ENCODE measurements at regions not wholly inside any gene's neighbourhood (a gene's known extent, or its start where the extent isn't known, plus 50 kb on each side); places are given as distances from the start of the nearest gene placed in this dataset.

DNA sequence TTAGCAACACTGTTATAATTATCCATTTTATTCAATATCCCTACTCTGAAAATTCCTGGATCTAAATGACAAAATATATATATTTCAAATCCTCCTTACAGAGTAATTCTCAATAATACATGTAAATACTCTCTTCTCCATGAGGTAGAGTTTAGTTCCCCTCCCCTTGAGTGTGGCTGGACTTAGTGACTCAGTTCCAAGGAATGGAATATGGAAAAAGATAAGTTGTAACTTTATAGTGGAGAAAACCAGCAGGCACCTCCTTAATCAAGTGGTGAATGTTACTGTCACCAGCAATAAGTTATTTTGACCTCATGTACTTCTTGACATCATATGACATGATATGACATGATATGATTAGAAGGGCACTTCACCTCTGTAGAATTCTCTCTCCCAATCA lies 302.0 kb downstream of the RAB28 start:
- H3K4me1 Mint-ChIP-seq = no peaks in the 10 kb centered on the region
- peaks cover 2% of the 10 kb centered on the region for H3K9me3 Mint-ChIP-seq
- CTCF ChIA-PET = no interaction called here

DNA sequence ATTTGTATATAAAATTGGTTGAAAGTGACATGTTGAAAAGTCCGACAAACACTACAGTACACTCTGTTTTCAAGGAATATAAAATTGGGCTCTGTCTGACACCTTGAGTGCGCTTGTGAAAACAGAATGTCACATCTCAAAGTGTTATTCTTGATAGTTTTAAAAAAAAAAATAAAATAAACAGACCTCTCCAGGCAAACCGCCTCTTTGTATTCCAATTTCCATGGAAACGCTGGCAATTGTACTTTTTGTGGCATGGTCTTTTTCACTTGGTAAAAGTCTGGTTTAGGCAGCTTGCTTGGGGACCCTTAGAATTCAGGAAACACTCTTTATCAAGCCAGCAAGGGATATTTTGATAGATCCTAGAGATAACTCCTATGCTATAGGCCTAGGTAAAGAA lies 302.5 kb downstream of the RAB28 start:
- DNase-seq = no peak
- Mint-ChIP-seq H3K4me3 (no peak overlapping the region), H3K27me3 (no peaks in the 10 kb centered on the region), H3K27ac (no peak overlapping the region), H3K36me3 (no peaks in the 10 kb centered on the region), H3K9me3 (peaks cover 2% of the 10 kb centered on the region), H3K4me1 (no peaks in the 10 kb centered on the region)
- CTCF ChIA-PET = no interaction called here

More for the DNA sequence above, 302.0 kb downstream of the RAB28 start:
- H3K36me3 Mint-ChIP-seq = no peaks in the 10 kb centered on the region
- no peaks in the 10 kb centered on the region for H3K27me3 Mint-ChIP-seq
- DNase-seq = no peak
- no peak overlapping the region for H3K27ac Mint-ChIP-seq
- H3K4me3 Mint-ChIP-seq = no peak overlapping the region

DNA sequence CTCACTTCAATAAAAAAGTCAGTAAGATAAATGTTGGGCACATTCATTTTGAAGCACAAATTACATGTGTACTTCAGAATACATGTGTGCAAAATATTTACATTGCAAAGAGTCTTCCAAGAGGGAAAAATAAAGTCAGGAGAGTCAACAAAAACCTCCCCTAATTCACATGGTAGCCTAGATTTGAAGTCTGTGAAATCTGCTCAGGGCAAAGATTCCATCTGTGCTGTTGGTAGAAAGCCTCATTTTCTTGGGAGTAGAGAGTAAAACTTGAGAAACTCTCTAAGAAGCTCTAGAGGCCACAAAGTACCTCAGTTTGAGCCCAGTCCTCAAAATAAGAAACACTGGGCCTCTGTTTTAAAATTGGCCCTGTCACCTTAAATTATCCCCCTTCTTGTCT lies 303.4 kb downstream of the RAB28 start:
- Mint-ChIP-seq H3K27me3 (no peaks in the 10 kb centered on the region), H3K36me3 (no peaks in the 10 kb centered on the region), H3K4me3 (no peak overlapping the region), H3K4me1 (no peaks in the 10 kb centered on the region), H3K9me3 (peaks cover 2% of the 10 kb centered on the region), H3K27ac (no peak overlapping the region)
- CTCF ChIA-PET = no interaction called here
- no peak for DNase-seq

DNA sequence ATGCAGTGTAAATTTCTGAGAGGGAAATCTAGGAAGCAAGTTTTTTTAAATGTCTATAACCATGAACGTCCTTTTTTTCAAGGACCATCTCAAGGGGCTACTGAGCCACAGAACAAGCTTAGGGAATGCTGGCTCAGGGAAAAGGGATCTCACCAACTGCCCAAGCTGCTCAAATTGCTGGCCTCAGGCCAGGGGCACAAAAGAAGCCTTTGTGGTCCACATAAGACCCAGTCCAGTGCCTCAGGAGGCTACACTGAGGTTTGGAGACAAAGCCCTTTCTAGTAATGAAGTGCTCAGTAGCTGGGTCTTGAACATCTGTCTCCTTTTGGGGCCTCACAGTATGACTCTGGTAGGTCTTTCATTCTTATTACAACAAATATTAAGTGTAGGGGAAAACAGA lies 305.5 kb downstream of the RAB28 start:
- Mint-ChIP-seq H3K27me3 (no peaks in the 10 kb centered on the region), H3K4me1 (no peaks in the 10 kb centered on the region), H3K27ac (no peak overlapping the region), H3K36me3 (no peaks in the 10 kb centered on the region), H3K9me3 (no peaks in the 10 kb centered on the region), H3K4me3 (no peak overlapping the region)
- DNase-seq = no peak
- CTCF ChIA-PET = no interaction called here

DNA sequence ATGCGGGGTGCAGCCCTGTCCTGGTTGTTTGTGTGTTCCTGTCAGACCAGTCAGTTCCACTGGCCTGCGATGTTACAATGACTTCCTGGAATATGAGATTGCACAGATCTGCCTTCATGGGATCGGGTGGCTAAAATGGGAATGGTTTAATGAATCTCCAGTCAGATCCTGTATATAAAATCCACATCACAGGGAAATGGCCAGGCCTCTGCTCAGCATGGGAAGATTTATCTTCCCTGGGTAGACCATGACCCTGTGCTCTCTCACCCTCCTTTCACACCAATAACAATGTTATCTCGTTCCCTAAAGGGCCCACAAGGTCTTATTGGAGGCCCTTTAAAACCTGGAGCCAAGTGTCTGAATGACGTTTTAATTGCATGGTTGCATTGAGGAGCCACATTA lies 307.4 kb downstream of the RAB28 start:
- CTCF ChIA-PET = no interaction called here
- Mint-ChIP-seq H3K4me1 (no peaks in the 10 kb centered on the region), H3K27me3 (no peaks in the 10 kb centered on the region), H3K36me3 (no peaks in the 10 kb centered on the region), H3K4me3 (no peak overlapping the region), H3K27ac (no peak overlapping the region), H3K9me3 (no peaks in the 10 kb centered on the region)
- no peak for DNase-seq

DNA sequence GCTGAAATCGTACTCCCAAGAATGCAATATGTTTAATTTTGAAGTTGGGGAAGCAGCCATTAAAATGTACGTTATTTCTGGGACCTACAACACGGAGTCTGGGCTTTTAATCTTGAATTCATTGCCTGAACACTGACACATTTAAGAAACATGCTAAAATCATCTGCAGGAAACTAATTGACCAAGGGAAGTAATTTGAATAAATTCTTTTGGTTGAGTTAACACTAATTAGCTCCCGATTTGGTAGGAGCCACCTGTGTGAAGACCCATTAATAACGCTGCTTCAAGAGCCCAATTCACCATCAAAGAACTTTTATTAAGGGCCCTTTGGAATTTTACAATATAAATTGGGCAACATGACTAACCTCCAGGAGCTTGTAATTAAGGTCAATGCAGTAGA lies 309.2 kb downstream of the RAB28 start:
- Mint-ChIP-seq H3K4me3 (no peak overlapping the region), H3K36me3 (no peaks in the 10 kb centered on the region), H3K9me3 (no peaks in the 10 kb centered on the region), H3K27ac (no peak overlapping the region), H3K27me3 (no peaks in the 10 kb centered on the region), H3K4me1 (no peaks in the 10 kb centered on the region)
- CTCF ChIA-PET = no interaction called here
- DNase-seq = no peak

DNA sequence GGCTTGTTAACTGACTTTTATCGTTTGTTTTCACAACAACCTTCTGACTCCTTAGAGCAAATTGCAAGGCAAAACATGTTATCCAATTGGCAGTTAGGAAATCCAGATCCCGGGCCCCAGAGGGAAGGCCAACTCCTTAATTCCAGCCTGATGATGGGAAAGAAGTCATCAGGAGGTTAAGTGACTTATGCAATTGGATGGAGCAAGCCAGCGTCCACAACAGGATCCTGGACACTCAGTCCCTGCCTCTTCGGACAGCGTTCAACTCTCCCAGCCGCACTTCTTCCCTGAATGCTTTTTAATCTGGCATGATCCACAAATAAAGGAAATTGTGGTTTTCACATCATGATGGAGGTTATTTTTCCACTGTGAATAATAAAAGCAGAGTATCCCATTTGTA lies 310.1 kb downstream of the RAB28 start:
- DNase-seq = no peak
- Mint-ChIP-seq H3K4me1 (no peaks in the 10 kb centered on the region), H3K9me3 (no peaks in the 10 kb centered on the region), H3K27ac (no peak overlapping the region), H3K4me3 (no peak overlapping the region), H3K36me3 (no peaks in the 10 kb centered on the region), H3K27me3 (no peaks in the 10 kb centered on the region)
- CTCF ChIA-PET = no interaction called here

DNA sequence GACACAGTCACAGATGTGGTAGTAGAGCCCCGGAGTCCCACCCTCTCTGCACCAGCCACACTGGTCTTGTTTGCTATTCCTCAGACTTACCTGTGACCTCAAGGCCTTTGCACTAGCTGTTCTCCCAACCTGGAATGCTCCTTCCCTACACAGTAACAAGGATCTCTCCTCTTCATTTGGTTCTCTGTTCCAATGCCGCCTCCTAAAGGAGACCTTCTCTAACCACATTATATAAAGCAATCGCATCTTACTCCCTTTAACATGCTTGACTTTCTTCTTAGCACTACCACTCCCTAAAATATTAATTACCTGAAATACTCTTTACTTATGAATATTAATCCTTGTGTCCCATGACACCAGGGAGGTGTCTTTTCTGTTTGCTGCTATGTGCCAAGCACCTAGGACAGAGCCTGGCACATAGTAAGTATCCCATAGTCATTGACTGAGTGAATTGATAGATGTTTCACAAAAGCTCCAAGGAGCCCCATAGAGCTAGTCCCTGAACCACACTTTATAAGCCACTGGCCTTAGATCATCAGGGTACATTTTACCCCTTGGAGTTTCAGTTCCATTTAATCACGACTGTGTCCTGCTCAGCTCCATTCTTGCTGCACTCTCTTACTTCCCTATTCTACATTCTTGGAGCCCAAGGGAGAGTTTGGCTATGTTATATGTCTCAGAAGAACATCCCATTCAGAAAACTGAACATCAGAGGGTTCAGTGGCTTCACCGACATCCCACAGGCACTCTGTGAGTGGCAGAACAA lies 312.7 kb downstream of the RAB28 start:
- H3K4me3 Mint-ChIP-seq = no peak overlapping the region
- no peak overlapping the region for H3K27ac Mint-ChIP-seq
- no peaks in the 10 kb centered on the region for H3K4me1 Mint-ChIP-seq
- no peaks in the 10 kb centered on the region for H3K27me3 Mint-ChIP-seq
- H3K36me3 Mint-ChIP-seq = no peaks in the 10 kb centered on the region
- no peak for DNase-seq
- H3K9me3 Mint-ChIP-seq = no peaks in the 10 kb centered on the region
- CTCF ChIA-PET = no interaction called here

DNA sequence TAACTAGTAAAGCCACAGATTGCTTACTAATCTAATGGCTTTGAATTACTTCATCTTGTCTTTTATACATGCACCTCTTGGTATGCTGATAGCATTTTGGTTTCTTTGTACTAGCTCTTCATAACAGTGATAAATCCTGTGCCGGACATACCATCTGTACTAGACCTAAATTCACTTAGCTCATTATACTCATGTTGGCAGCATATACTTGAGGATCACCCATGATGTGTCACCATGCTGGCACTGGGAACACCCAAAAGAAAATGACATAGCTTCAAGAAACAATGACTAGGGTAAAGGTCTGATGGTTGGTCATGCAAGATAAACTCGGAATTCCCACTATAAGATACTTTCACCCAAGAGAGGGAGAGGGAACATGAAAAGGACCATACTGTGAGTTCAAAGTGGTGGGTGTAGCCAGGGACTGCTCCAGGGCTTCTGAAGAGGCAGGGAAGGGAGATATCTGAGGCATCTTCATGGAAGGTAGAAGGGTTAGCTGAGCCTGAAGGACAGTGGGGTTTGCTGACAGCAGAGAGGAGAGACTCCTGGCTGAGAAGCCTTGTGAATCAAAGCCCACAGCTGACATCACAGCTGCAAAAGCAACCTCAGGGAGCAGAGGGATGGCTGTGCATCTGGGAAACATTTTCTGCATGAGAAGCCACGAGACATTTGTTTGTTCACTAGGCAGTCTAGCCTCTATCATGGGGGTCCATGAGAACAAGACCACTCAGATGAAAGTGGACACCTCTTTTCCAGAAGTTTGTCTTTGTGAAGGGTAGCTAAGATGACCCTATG lies 314.2 kb downstream of the RAB28 start:
- DNase-seq = no peak
- no peaks in the 10 kb centered on the region for H3K4me1 Mint-ChIP-seq
- CTCF ChIA-PET = no interaction called here
- no peaks in the 10 kb centered on the region for H3K27me3 Mint-ChIP-seq
- no peak overlapping the region for H3K4me3 Mint-ChIP-seq
- H3K36me3 Mint-ChIP-seq = no peaks in the 10 kb centered on the region
- no peak overlapping the region for H3K27ac Mint-ChIP-seq
- H3K9me3 Mint-ChIP-seq = no peaks in the 10 kb centered on the region

DNA sequence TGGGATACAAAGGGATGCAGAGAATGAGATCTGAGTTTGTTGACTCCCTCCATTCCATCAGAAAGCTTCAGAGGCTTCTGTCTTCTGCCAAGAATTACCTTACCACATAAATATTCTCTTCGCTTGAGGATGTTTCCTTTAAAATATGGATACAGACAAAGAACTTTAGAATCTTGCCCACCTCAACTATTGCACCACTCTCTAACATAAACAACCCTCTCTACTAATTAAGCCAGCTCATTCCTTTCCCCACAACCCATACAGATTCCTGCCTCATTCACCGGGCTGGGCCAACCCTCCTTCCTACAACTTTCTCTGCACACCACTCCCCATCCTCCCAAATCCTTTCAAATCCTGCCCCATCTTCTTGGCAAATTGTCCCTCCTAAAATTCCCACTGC lies 315.8 kb downstream of the RAB28 start:
- H3K4me1 Mint-ChIP-seq = no peaks in the 10 kb centered on the region
- no peaks in the 10 kb centered on the region for H3K36me3 Mint-ChIP-seq
- no peak for DNase-seq
- H3K27me3 Mint-ChIP-seq = no peaks in the 10 kb centered on the region
- CTCF ChIA-PET = no interaction called here
- H3K4me3 Mint-ChIP-seq = no peak overlapping the region
- H3K27ac Mint-ChIP-seq = no peak overlapping the region
- H3K9me3 Mint-ChIP-seq = no peaks in the 10 kb centered on the region

DNA sequence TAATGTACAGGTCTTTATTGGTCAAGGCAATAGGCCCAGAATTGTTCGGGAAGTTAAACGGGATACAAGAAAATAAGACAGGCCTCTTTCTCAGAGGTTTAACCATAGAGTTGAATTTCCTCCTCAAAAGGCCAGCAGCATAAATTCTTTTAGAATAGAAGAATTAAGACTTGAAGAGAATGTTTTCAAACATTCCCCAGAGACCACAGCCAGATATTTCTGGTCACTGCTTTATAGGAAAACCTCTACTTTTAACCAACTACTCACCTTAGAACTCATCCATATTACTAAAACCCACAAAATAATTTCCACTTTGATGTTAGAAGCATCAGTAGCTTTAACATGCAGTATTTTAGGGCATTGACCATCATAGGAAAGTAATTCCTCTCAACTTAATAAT lies 317.9 kb downstream of the RAB28 start:
- Mint-ChIP-seq H3K4me1 (no peaks in the 10 kb centered on the region), H3K36me3 (no peaks in the 10 kb centered on the region), H3K27ac (no peak overlapping the region), H3K9me3 (no peaks in the 10 kb centered on the region), H3K27me3 (no peaks in the 10 kb centered on the region), H3K4me3 (no peak overlapping the region)
- no peak for DNase-seq
- CTCF ChIA-PET = no interaction called here

DNA sequence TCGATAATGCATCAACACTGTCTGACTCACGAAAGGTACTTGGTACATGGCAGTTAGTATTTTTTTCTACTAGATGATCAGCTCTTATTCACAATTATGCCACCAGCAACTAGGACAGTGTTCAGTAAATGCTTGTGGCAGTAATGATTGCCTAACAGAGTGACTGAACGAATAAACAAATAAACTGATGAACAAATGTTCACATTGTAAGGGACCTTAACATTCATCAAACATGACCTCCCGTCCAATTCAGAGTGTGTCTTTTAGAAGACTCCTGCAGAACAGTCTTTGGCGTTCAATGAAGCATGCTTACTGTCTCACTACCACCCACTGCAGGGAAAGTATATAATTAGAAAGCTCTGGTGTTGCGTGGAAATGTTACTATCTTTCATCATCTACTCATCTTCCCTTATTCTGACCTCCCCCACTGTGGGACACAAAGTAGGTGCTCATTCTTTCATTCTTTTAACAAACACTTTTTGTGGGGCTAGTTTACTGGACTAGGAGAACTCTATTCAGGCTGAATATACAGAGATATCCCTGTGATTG lies 319.3 kb downstream of the RAB28 start:
- H3K9me3 Mint-ChIP-seq = no peaks in the 10 kb centered on the region
- DNase-seq = no peak
- H3K27ac Mint-ChIP-seq = no peak overlapping the region
- H3K4me1 Mint-ChIP-seq = no peaks in the 10 kb centered on the region
- no peak overlapping the region for H3K4me3 Mint-ChIP-seq
- no peaks in the 10 kb centered on the region for H3K36me3 Mint-ChIP-seq
- CTCF ChIA-PET = no interaction called here
- no peaks in the 10 kb centered on the region for H3K27me3 Mint-ChIP-seq

DNA sequence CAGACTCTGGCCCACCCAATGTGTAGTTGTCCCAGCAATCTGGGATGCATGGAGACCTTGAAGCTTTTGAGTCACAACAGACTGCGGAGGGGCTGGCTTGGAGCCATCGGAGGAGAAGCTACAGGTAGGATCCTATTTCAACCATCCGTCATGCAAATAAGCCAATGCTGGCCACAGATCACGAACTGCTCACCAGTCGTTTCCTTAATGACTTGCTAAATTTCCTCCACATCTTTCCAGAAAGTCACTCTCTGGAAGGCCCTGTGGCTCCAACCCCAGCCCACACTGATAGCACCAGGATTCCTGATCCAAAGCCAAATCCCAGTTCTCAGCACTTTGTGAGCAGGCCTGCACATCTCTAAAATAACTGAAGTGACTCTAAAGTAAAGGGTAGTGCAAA lies 321.3 kb downstream of the RAB28 start:
- no peak for DNase-seq
- no peak overlapping the region for H3K27ac Mint-ChIP-seq
- H3K9me3 Mint-ChIP-seq = no peaks in the 10 kb centered on the region
- CTCF ChIA-PET = no interaction called here
- H3K4me3 Mint-ChIP-seq = no peak overlapping the region
- no peaks in the 10 kb centered on the region for H3K36me3 Mint-ChIP-seq
- H3K4me1 Mint-ChIP-seq = no peaks in the 10 kb centered on the region
- H3K27me3 Mint-ChIP-seq = no peaks in the 10 kb centered on the region

DNA sequence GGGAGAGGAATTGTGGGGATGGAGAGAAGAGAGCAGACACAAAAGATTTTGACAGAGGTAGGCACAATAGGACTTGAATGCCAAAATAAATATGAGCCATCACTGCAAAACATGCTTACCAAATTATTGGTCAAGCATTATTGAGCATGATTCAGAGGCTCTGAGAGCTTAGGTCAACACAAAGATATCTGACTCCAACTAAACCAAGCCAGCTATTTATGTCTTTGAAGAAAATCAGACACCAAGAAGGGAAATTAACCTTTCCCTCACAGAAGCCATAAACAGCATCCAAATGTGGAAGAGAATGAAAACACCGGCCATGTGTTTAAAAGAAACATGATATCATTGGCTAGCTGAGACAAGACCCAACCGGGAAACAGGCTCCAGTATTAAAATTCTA lies 323.2 kb downstream of the RAB28 start:
- Mint-ChIP-seq H3K4me3 (no peak overlapping the region), H3K9me3 (no peaks in the 10 kb centered on the region), H3K27me3 (no peaks in the 10 kb centered on the region), H3K36me3 (no peaks in the 10 kb centered on the region), H3K4me1 (no peaks in the 10 kb centered on the region), H3K27ac (no peak overlapping the region)
- CTCF ChIA-PET = no interaction called here
- DNase-seq = no peak

DNA sequence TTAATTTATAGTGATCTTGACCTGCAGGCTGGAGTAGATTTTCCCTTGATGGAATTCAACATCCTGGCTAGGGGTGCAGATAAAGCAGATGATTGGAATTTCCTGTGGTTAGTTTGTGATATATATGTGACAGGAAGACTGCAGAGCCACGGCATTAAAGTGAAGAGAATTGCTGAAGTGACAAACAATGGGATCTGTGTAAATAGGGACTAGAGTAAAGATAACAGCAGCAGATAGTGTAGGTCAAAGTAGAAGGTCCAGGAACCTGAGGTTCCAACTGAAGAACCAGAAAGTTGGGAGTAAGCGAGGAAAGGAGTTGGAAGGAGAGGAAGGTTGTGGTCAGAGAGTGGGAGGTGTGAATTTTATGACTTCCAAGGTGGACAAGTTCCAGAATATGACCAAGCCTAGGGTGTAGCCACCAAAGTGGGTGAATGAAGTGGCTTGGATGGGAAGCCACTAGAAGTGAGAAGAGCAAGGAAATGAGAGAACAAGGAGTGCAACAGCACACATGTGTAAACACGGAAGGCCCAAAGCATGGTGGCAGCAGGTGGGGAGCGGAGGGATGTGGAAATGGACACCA lies 325.0 kb downstream of the RAB28 start:
- Mint-ChIP-seq H3K4me3 (no peak overlapping the region), H3K4me1 (no peaks in the 10 kb centered on the region), H3K9me3 (no peaks in the 10 kb centered on the region), H3K27me3 (no peaks in the 10 kb centered on the region), H3K36me3 (no peaks in the 10 kb centered on the region), H3K27ac (no peak overlapping the region)
- no peak for DNase-seq
- CTCF ChIA-PET = no interaction called here

All from activated naive CD4-positive, alpha-beta T cell treated with anti-CD3 and anti-CD28 coated beads, Interleukin-2, amount 10 ng/mL, durations not matched to agents 7 days and 5 days (primary cell).